ENCODE measurements at regions not wholly inside any gene's neighbourhood (a gene's known extent, or its start where the extent isn't known, plus 50 kb on each side); places are given as distances from the start of the nearest gene placed in this dataset.
A peak's percentile ranks its signal among the peaks of the same experiment; 100 is the strongest.

GRCh38 chr3:106728315-106729098 lies 648.7 kb upstream of the CCDC54 start:
- no peaks in the 10 kb centered on the region for H3K4me1 Mint-ChIP-seq
- H3K4me3 Mint-ChIP-seq = no peak overlapping the region
- H3K36me3 Mint-ChIP-seq = no peaks in the 10 kb centered on the region
- H3K27me3 Mint-ChIP-seq = no peaks in the 10 kb centered on the region
- ATAC-seq = no peak
- H3K27ac Mint-ChIP-seq = no peak overlapping the region
- H3K9me3 Mint-ChIP-seq = no peaks in the 10 kb centered on the region

DNA sequence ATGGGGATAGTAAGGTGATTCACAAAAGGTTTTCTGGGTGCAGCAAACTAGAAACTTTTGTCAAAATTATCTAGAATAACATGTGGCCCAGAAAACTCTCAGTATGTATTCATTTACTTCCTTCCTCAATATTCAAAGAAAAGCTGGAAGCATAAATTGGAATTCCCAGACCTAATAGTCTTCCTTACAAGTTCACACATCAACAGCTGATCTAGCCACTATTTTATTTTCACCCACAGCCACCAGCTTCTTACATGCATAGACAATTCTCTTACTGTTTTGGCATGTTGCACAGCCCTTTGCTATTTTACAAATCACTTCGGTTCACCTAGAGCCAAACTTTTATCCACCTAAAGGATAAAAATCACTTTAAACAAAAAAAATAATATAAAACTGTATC lies 647.8 kb upstream of the CCDC54 start:
- no peaks in the 10 kb centered on the region for H3K36me3 Mint-ChIP-seq
- ATAC-seq = no peak
- no peak overlapping the region for H3K27ac Mint-ChIP-seq
- no peaks in the 10 kb centered on the region for H3K9me3 Mint-ChIP-seq
- H3K4me3 Mint-ChIP-seq = no peak overlapping the region
- H3K4me1 Mint-ChIP-seq = no peaks in the 10 kb centered on the region
- H3K27me3 Mint-ChIP-seq = peaks cover 6% of the 10 kb centered on the region

- peak; percentile 18 for ATAC-seq
- no peak overlapping the region for H3K4me3 Mint-ChIP-seq
- no peaks in the 10 kb centered on the region for H3K36me3 Mint-ChIP-seq
- no peaks in the 10 kb centered on the region for H3K4me1 Mint-ChIP-seq
- no peak overlapping the region for H3K27ac Mint-ChIP-seq
- H3K9me3 Mint-ChIP-seq = no peaks in the 10 kb centered on the region
- H3K27me3 Mint-ChIP-seq = peaks cover 8% of the 10 kb centered on the region
These were observed 646.0 kb upstream of the CCDC54 start for GRCh38 chr3:106731230-106731629.

- H3K9me3 Mint-ChIP-seq = no peaks in the 10 kb centered on the region
- H3K36me3 Mint-ChIP-seq = no peaks in the 10 kb centered on the region
- ATAC-seq = no peak
These were observed 642.5 kb upstream of the CCDC54 start for GRCh38 chr3:106734712-106735111.

DNA sequence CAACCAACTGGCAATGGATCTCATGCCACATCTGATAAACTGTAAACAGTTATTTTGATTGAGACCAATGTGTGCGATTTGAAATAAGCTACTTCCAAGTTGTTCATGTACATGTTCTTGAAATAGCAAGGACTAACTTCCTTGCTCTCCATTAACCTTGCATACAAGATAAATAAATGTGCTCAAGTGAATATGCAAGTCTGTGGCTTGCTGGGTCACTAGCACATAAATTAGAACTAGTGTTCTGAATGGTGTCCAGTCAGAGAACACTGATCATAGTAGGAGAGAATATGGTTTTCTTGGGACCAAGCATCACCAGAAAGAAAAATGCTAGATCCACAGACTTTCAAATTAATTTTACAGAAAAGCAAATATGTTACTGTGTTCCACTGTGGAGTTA lies 640.0 kb upstream of the CCDC54 start:
- no peak for ATAC-seq
- Mint-ChIP-seq H3K27ac (no peak overlapping the region), H3K4me1 (no peaks in the 10 kb centered on the region), H3K9me3 (no peaks in the 10 kb centered on the region), H3K36me3 (no peaks in the 10 kb centered on the region), H3K27me3 (peaks cover 8% of the 10 kb centered on the region), H3K4me3 (no peak overlapping the region)

More at GRCh38 chr3:106734712-106735111, 642.5 kb upstream of the CCDC54 start:
- Mint-ChIP-seq H3K27ac (no peak overlapping the region), H3K4me1 (no peaks in the 10 kb centered on the region), H3K27me3 (peaks cover 8% of the 10 kb centered on the region), H3K4me3 (no peak overlapping the region)

DNA sequence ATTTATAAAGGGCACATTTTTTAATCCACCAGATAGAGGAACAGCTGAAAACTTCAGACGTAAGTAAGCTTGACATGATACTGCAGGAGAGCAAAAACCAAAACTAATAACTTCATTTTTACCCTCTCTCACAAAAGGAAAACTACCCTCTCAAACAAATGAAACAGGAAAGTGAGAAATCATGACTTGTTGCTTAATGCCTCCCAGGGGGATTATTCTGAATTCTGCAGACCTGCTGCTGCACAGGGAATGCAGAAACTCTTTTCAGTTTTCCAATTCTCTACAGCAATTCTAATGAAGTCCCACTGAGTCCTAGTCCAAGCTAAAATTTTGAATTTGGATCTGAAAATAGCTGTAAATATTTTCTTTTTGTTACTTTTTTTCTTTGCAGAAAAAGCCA lies 637.1 kb upstream of the CCDC54 start:
- H3K4me3 Mint-ChIP-seq = no peak overlapping the region
- no peaks in the 10 kb centered on the region for H3K36me3 Mint-ChIP-seq
- H3K27me3 Mint-ChIP-seq = no peaks in the 10 kb centered on the region
- H3K9me3 Mint-ChIP-seq = no peaks in the 10 kb centered on the region
- H3K27ac Mint-ChIP-seq = no peak overlapping the region
- no peak for ATAC-seq
- no peaks in the 10 kb centered on the region for H3K4me1 Mint-ChIP-seq

GRCh38 chr3:106745344-106746168 lies 631.7 kb upstream of the CCDC54 start:
- no peak for ATAC-seq

DNA sequence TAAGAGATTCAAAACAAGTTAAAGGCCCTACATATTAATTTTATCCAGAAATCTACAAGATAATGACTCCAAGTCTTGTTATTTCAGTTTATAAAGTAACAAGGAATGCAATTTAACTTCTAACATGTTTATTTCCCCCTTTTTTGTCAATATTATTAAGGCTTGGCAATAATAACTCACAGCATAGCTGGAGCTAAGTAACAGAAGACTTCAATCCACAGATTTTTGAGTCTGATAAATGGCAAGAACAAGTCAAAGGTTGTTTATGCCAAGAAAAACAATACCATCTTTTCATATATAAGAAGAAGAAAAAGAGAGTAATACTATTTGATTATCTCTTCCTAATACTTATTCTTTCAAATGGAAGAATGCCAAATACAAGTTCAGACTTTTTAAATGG lies 631.0 kb upstream of the CCDC54 start:
- no peaks in the 10 kb centered on the region for H3K27me3 Mint-ChIP-seq
- no peaks in the 10 kb centered on the region for H3K4me1 Mint-ChIP-seq
- ATAC-seq = no peak
- no peak overlapping the region for H3K4me3 Mint-ChIP-seq
- H3K9me3 Mint-ChIP-seq = no peaks in the 10 kb centered on the region
- no peaks in the 10 kb centered on the region for H3K36me3 Mint-ChIP-seq
- H3K27ac Mint-ChIP-seq = no peak overlapping the region

More at GRCh38 chr3:106745344-106746168, 631.7 kb upstream of the CCDC54 start:
- Mint-ChIP-seq H3K36me3 (no peaks in the 10 kb centered on the region), H3K27me3 (no peaks in the 10 kb centered on the region), H3K27ac (no peak overlapping the region), H3K4me3 (no peak overlapping the region), H3K4me1 (no peaks in the 10 kb centered on the region), H3K9me3 (no peaks in the 10 kb centered on the region)

GRCh38 chr3:106748472-106749262 lies 628.6 kb upstream of the CCDC54 start:
- Mint-ChIP-seq H3K4me1 (no peaks in the 10 kb centered on the region), H3K27ac (no peak overlapping the region), H3K36me3 (no peaks in the 10 kb centered on the region), H3K27me3 (no peaks in the 10 kb centered on the region), H3K4me3 (no peak overlapping the region), H3K9me3 (peaks cover 3% of the 10 kb centered on the region)
- ATAC-seq = no peak

- Mint-ChIP-seq H3K27ac (no peak overlapping the region), H3K36me3 (no peaks in the 10 kb centered on the region), H3K4me1 (no peaks in the 10 kb centered on the region), H3K4me3 (no peak overlapping the region), H3K9me3 (peaks cover 13% of the 10 kb centered on the region), H3K27me3 (no peaks in the 10 kb centered on the region)
- ATAC-seq = no peak
These were observed 627.1 kb upstream of the CCDC54 start for GRCh38 chr3:106750092-106750491.

GRCh38 chr3:106755336-106755735 lies 621.9 kb upstream of the CCDC54 start:
- Mint-ChIP-seq H3K36me3 (no peaks in the 10 kb centered on the region), H3K4me1 (no peaks in the 10 kb centered on the region), H3K4me3 (no peak overlapping the region), H3K27ac (no peak overlapping the region), H3K27me3 (no peaks in the 10 kb centered on the region), H3K9me3 (peaks cover 16% of the 10 kb centered on the region)
- ATAC-seq = no peak

DNA sequence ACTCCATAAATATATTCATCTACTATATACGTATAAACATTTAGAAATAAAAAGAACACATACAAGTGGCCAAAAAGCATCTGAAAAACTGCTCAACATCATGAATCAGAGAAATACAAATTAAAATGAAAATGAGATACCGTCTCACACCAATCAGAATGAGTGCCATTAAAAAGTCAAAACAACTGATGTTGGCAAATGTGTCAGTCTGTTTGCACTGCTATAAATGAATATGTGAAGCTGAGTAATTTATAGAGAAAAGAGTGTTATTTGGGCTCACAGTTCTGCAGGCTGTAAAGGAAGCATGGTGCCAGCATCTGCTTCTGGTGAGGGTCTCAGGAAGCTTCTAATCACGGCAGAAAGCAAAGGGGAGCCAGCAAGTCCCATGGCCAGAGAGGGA lies 620.3 kb upstream of the CCDC54 start:
- Mint-ChIP-seq H3K9me3 (peaks cover 16% of the 10 kb centered on the region), H3K4me3 (no peak overlapping the region), H3K36me3 (no peaks in the 10 kb centered on the region), H3K4me1 (no peaks in the 10 kb centered on the region), H3K27me3 (no peaks in the 10 kb centered on the region), H3K27ac (no peak overlapping the region)
- no peak for ATAC-seq

GRCh38 chr3:106758459-106758858 lies 618.8 kb upstream of the CCDC54 start:
- ATAC-seq = no peak
- no peaks in the 10 kb centered on the region for H3K36me3 Mint-ChIP-seq
- H3K9me3 Mint-ChIP-seq = peaks cover 13% of the 10 kb centered on the region
- H3K27me3 Mint-ChIP-seq = no peaks in the 10 kb centered on the region
- H3K27ac Mint-ChIP-seq = no peak overlapping the region
- no peaks in the 10 kb centered on the region for H3K4me1 Mint-ChIP-seq
- H3K4me3 Mint-ChIP-seq = no peak overlapping the region

DNA sequence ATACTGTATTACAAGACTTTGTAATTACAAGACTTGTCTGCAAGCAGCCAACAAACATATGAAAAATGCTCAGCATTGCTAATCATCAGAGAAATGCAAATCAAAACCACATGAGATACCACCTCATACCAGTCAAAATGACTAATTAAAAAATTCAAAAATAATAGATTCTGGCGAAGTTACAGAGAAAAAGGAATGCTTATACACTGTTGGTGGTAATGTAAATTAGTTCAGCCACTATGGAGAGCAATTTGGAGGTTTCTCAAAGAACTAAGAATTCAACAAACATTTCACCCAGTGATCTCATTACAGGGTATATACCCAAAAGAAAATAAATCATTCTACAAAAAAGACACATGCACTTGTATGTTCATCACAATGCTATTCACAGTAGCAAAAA lies 617.5 kb upstream of the CCDC54 start:
- Mint-ChIP-seq H3K4me3 (no peak overlapping the region), H3K27ac (no peak overlapping the region), H3K9me3 (peaks cover 6% of the 10 kb centered on the region), H3K36me3 (no peaks in the 10 kb centered on the region), H3K4me1 (no peaks in the 10 kb centered on the region), H3K27me3 (no peaks in the 10 kb centered on the region)
- no peak for ATAC-seq

DNA sequence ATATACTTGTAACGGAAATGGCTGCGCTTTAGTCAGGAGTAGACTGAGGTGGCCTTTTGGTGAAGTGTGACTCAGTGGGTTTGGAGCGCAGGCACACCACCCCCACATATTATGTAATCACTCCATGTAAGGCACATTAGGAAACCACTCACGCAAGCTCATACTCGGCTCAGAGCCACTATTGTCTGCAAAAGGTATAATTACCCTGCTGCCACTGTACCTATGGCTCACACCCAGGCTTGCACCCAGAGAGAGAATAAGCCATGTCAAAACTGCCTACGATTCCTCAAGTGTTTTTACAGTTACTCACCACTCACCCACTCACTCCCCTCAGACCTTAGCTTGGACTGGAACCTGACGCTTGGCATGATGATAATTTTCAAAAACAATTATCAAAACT lies 611.9 kb upstream of the CCDC54 start:
- Mint-ChIP-seq H3K36me3 (no peaks in the 10 kb centered on the region), H3K4me3 (no peak overlapping the region)

More for the DNA sequence above, 611.9 kb upstream of the CCDC54 start:
- no peaks in the 10 kb centered on the region for H3K27me3 Mint-ChIP-seq
- no peak overlapping the region for H3K27ac Mint-ChIP-seq
- no peak for ATAC-seq
- no peaks in the 10 kb centered on the region for H3K9me3 Mint-ChIP-seq
- H3K4me1 Mint-ChIP-seq = no peaks in the 10 kb centered on the region
